Body of pancreas (tissue), 4 donors: ENCODE measurements at regions not wholly inside any gene's neighbourhood (a gene's known extent, or its start where the extent isn't known, plus 50 kb on each side); places are given as distances from the start of the nearest gene placed in this dataset.

ENCODE experiments used
- ATAC-seq: fragments of 150-250 bp; one replicate; pipeline ENCODE4 v1.9.1; 2016
- DNase-seq, 4 donors: peaks; one replicate each; pipeline ENCODE4 v3.0.0-alpha.2; 2019
- H3K27ac ChIP-seq, 4 donors: fragments of 200-600 bp; sonication (generic); 1 replicate in 3 of 4; 2 replicates in 1 of 4; pipeline versions ENCODE4 v1.5.1 to v1.6.1; 2016 to 2019; ENCODE audit warnings: mild to moderate bottlenecking in 1 of 4, mixed read lengths in 1 of 4, moderate library complexity in 1 of 4
- H3K27me3 ChIP-seq, 2 donors: fragments of 200-600 bp; sonication (generic); one replicate each; pipeline ENCODE4 v1.6.0; 2016; ENCODE audit warnings: mild to moderate bottlenecking in 1 of 2
- H3K36me3 ChIP-seq, 2 donors: fragments of 200-600 bp; sonication (generic); replicated peaks in 1 of 2; 2 replicates each; pipeline ENCODE4 v1.5.1; 2016; ENCODE audit warnings: low read depth in 2 of 2; ENCODE audit not compliant: insufficient read depth in 1 of 2
- H3K4me1 ChIP-seq: fragments of 200-600 bp; sonication (generic); one replicate; pipeline ENCODE4 v1.6.0; 2016
- H3K4me3 ChIP-seq, 2 donors: fragments of 200-600 bp; sonication (generic); 1 replicate in 1 of 2; 2 replicates in 1 of 2; pipeline ENCODE4 v1.5.1; 2016 to 2019
- H3K9me3 ChIP-seq, 3 donors: fragments of 200-600 bp; sonication (generic); 1 replicate in 2 of 3; 2 replicates in 1 of 3; pipeline ENCODE4 v1.5.1; 2016
- CTCF ChIP-seq, 7 experiments: fragments of 450-650 bp in 4 of 7; fragments of 200-600 bp in 3 of 7; sonication (generic) in 3 of 7; IDR thresholded peaks; one replicate each; pipeline ENCODE4 v1.5.1; 2016 to 2019; ENCODE audit warnings: antibody characterized with exemption in 7 of 7
- POLR2A ChIP-seq, 3 donors: fragments of 450-650 bp; IDR thresholded peaks; one replicate each; pipeline ENCODE4 v1.6.1; 2016; ENCODE audit warnings: antibody characterized with exemption in 3 of 3, mild to moderate bottlenecking in 2 of 3
- WGBS, 2 donors: methylation state at CpG; one replicate each; pipeline ENCODE4 v1.1.5; 2017; 5-methylcytosine and 5-hydroxymethylcytosine counted together
- intact Hi-C: fragments of 100-400 bp; cut with DNase I; formaldehyde crosslinking; loops from one replicate; pipeline ENCODE4 v1.15.1; 2023

- H3K9me3 ChIP-seq, result no peaks in the 10 kb centered on the region
- intact Hi-C loops, result loop anchor here (10.0 kb wide), 1 partner anchor 609 kb away; no protein-coding TSS in a partner anchor
- H3K36me3 ChIP-seq, result no peaks in the 10 kb centered on the region
- ATAC-seq (peak; percentile 97), DNase-seq (peak in 1 of 4 donors; percentile 5)
- 0% methylated on average over 1 of the region's 1 CpG for WGBS, 2 donors
- H3K27me3 ChIP-seq, result no peaks in the 10 kb centered on the region
- H3K4me3 ChIP-seq, result no peak overlapping the region
- no peak for TF ChIP-seq POLR2A (IDR thresholded peaks at IDR 0.05)
- peak in 6 of 7 experiments; percentile 48 to 81 (median 73) for TF ChIP-seq CTCF (IDR thresholded peaks at IDR 0.05)
- no peak overlapping the region for H3K27ac ChIP-seq
- no peaks in the 10 kb centered on the region for H3K4me1 ChIP-seq
These were observed 365.8 kb upstream of the HSF2 start for GRCh38 chr6:122033564-122034181.

- no peaks in the 10 kb centered on the region for H3K4me1 ChIP-seq
- WGBS, 2 donors, result 84 to 89% methylated on average over 2 of the region's 2 CpGs
- H3K4me3 ChIP-seq, result no peak overlapping the region
- no peak overlapping the region for H3K27ac ChIP-seq
- ATAC-seq (no peak), DNase-seq (no peak)
- TF ChIP-seq POLR2A (IDR thresholded peaks at IDR 0.05) (no peak), CTCF (IDR thresholded peaks at IDR 0.05) (no peak)
- no peaks in the 10 kb centered on the region for H3K27me3 ChIP-seq
- H3K36me3 ChIP-seq, result no peaks in the 10 kb centered on the region
- H3K9me3 ChIP-seq, result no peaks in the 10 kb centered on the region
- intact Hi-C loops, result loop anchor here (10.0 kb wide), 1 partner anchor 610 kb away; no protein-coding TSS in a partner anchor
These were observed 364.3 kb upstream of the HSF2 start for GRCh38 chr6:122035173-122035572.

- no peaks in the 10 kb centered on the region for H3K4me1 ChIP-seq
- no peak for TF ChIP-seq CTCF (IDR thresholded peaks at IDR 0.05)
- TF ChIP-seq POLR2A (IDR thresholded peaks at IDR 0.05), result no peak
- H3K27ac ChIP-seq, result no peak overlapping the region
- H3K36me3 ChIP-seq, result no peaks in the 10 kb centered on the region
- no peak for DNase-seq
- H3K4me3 ChIP-seq, result no peak overlapping the region
- WGBS, 2 donors, result 73 to 86% methylated on average over 2 of the region's 2 CpGs
- ATAC-seq, result no peak
- no peaks in the 10 kb centered on the region for H3K27me3 ChIP-seq
- no peaks in the 10 kb centered on the region for H3K9me3 ChIP-seq
- intact Hi-C loops, result no loop called here
These were observed 359.2 kb upstream of the HSF2 start for GRCh38 chr6:122040261-122040660.

- Histone ChIP-seq H3K36me3 (no peaks in the 10 kb centered on the region), H3K4me3 (no peak overlapping the region), H3K4me1 (no peaks in the 10 kb centered on the region), H3K9me3 (no peaks in the 10 kb centered on the region), H3K27me3 (no peaks in the 10 kb centered on the region), H3K27ac (no peak overlapping the region)
- DNase-seq, result no peak
- intact Hi-C loops, result no loop called here
- ATAC-seq, result no peak
- no peak for TF ChIP-seq CTCF (IDR thresholded peaks at IDR 0.05)
- 76 to 78% methylated on average over 3 of the region's 3 CpGs for whole genome bisulfite sequencing, 2 donors
These were observed 357.1 kb upstream of the HSF2 start for GRCh38 chr6:122042380-122042779.
